ENCODE measurements at regions not wholly inside any gene's neighbourhood (a gene's known extent, or its start where the extent isn't known, plus 50 kb on each side); places are given as distances from the start of the nearest gene placed in this dataset.

GRCh38 chr2:238700117-238700457 is 147.8 kb upstream of the TWIST2 start (continued):
- TF ChIP-seq ELF1 (IDR thresholded peaks at IDR 0.05): no peak
- no peak for TF ChIP-seq SIN3A (IDR thresholded peaks at IDR 0.05; ENCODE audit: borderline replicate concordance, low read depth, low read length)
- TF ChIP-seq NRF1 (IDR thresholded peaks at IDR 0.05; ENCODE audit: low read depth, low read length): no peak

DNA sequence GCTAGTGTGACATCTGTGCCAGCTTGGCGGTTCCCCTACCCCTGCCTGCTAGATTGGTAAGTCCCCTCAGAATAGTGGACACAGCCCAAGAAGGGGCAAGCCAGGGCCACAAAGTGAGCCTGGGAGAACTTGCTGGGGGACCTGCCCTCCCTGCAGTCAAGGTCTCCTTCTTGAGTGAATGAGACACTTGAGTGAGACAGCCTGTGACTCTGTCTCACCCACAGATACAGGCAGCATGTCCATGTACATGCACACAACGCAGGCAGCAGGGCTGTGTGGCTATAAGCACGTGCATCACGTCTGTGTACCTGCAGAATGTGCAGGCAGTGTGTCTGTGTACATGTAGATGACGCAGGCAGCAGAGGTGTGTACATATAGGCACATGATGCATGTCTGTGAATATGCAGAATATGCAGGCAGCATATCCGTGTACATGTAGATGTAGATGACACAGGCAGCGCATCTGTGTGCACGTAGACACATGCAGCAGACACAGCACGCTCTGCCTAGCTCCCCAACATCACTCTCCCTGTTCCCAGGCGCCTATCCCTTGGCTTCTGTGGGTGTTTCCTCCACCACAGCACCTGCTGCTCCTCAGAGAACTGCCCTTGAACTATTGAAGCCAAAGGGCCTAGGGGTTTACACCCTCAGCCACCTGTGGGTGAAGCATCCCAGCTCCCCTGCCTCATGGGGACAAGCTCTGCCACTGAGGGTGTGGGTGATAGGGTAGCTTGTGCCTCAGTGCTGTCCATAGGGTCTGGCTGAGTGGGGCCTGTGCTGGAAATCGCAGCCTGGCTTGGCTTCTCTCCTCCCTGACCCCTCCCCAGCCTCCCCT is 147.2 kb upstream of the TWIST2 start:
- Histone ChIP-seq H3K4me1 (ENCODE audit: control insufficient read depth in 1 of 2, insufficient read depth in 2 of 2, low read depth in 1 of 2, low read length in 1 of 2) (no peaks in the 10 kb centered on the region), H3K9me2 (no peaks in the 10 kb centered on the region), H3K79me2 (ENCODE audit: insufficient read depth) (no peaks in the 10 kb centered on the region), H3K27me3 (ENCODE audit: insufficient read depth) (no peaks in the 10 kb centered on the region), H3K36me3 (replicated peaks in 1 of 2; ENCODE audit: control insufficient read depth in 1 of 2, insufficient read depth in 2 of 2, low read length in 1 of 2) (no peaks in the 10 kb centered on the region), H3K9ac (no peak overlapping the region), H2AFZ (ENCODE audit: low read depth) (no peak overlapping the region), H3K9me3 (no peaks in the 10 kb centered on the region), H3F3A (replicated peaks; ENCODE audit: insufficient read depth) (no peaks in the 10 kb centered on the region), H3K27ac (ENCODE audit: low read depth in 2 of 2, low read length in 1 of 2) (no peak overlapping the region), H4K20me1 (ENCODE audit: insufficient read depth) (no peaks in the 10 kb centered on the region), H3K4me2 (no peak overlapping the region), H3K4me3 (ENCODE audit: low read depth in 2 of 2, low read length in 1 of 2) (no peak overlapping the region)
- no peak for TF ChIP-seq MAX (IDR thresholded peaks at IDR 0.05; ENCODE audit: low read depth)
- TF ChIP-seq GABPA (IDR thresholded peaks at IDR 0.05; ENCODE audit: low read depth): no peak
- no peak for TF ChIP-seq JUND (IDR thresholded peaks at IDR 0.05)
- no peak for TF ChIP-seq FOXM1 (IDR thresholded peaks at IDR 0.05; ENCODE audit: low read depth)
- TF ChIP-seq, protein P1, sequence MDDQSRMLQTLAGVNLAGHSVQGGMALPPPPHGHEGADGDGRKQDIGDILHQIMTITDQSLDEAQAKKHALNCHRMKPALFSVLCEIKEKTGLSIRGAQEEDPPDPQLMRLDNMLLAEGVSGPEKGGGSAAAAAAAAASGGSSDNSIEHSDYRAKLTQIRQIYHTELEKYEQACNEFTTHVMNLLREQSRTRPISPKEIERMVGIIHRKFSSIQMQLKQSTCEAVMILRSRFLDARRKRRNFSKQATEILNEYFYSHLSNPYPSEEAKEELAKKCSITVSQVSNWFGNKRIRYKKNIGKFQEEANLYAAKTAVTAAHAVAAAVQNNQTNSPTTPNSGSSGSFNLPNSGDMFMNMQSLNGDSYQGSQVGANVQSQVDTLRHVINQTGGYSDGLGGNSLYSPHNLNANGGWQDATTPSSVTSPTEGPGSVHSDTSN (IDR thresholded peaks at IDR 0.05): no peak
- TF ChIP-seq USF2 (IDR thresholded peaks at IDR 0.05; ENCODE audit: borderline replicate concordance, low read depth, low read length): no peak
- TF ChIP-seq TEAD4 (IDR thresholded peaks at IDR 0.05; ENCODE audit: borderline replicate concordance, insufficient read depth): no peak
- no peak for TF ChIP-seq MXI1 (IDR thresholded peaks at IDR 0.05; ENCODE audit: low read depth, low read length)
- TF ChIP-seq EZH2phosphoT487 (IDR thresholded peaks at IDR 0.05; ENCODE audit: borderline replicate concordance, low read depth): no peak
- TF ChIP-seq, protein P2, sequence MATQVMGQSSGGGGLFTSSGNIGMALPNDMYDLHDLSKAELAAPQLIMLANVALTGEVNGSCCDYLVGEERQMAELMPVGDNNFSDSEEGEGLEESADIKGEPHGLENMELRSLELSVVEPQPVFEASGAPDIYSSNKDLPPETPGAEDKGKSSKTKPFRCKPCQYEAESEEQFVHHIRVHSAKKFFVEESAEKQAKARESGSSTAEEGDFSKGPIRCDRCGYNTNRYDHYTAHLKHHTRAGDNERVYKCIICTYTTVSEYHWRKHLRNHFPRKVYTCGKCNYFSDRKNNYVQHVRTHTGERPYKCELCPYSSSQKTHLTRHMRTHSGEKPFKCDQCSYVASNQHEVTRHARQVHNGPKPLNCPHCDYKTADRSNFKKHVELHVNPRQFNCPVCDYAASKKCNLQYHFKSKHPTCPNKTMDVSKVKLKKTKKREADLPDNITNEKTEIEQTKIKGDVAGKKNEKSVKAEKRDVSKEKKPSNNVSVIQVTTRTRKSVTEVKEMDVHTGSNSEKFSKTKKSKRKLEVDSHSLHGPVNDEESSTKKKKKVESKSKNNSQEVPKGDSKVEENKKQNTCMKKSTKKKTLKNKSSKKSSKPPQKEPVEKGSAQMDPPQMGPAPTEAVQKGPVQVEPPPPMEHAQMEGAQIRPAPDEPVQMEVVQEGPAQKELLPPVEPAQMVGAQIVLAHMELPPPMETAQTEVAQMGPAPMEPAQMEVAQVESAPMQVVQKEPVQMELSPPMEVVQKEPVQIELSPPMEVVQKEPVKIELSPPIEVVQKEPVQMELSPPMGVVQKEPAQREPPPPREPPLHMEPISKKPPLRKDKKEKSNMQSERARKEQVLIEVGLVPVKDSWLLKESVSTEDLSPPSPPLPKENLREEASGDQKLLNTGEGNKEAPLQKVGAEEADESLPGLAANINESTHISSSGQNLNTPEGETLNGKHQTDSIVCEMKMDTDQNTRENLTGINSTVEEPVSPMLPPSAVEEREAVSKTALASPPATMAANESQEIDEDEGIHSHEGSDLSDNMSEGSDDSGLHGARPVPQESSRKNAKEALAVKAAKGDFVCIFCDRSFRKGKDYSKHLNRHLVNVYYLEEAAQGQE (IDR thresholded peaks at IDR 0.05; ENCODE audit: low read depth, low read length): no peak
- no peak for TF ChIP-seq YY1 (IDR thresholded peaks at IDR 0.05; ENCODE audit: low read depth)
- TF ChIP-seq ELF1 (IDR thresholded peaks at IDR 0.05): no peak
- no peak for TF ChIP-seq SMC3 (IDR thresholded peaks at IDR 0.05; ENCODE audit: low read depth, low read length)
- TF ChIP-seq RCOR1 (IDR thresholded peaks at IDR 0.05; ENCODE audit: low read length): no peak
- TF ChIP-seq, protein P3, sequence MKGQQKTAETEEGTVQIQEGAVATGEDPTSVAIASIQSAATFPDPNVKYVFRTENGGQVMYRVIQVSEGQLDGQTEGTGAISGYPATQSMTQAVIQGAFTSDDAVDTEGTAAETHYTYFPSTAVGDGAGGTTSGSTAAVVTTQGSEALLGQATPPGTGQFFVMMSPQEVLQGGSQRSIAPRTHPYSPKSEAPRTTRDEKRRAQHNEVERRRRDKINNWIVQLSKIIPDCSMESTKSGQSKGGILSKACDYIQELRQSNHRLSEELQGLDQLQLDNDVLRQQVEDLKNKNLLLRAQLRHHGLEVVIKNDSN (IDR thresholded peaks at IDR 0.05; ENCODE audit: borderline replicate concordance, low read depth): no peak
- ChIA-PET CTCF (no interaction called here), POLR2A (no interaction called here)
- DNase-seq: no peak
- WGBS (ENCODE audit: low lambda C conversion rate): 82% methylated on average over 7 of the region's 11 CpGs

All from SK-N-SH (cell line).